Type B pancreatic cell (in vitro differentiated cells): ENCODE measurements at regions not wholly inside any gene's neighbourhood (a gene's known extent, or its start where the extent isn't known, plus 50 kb on each side); places are given as distances from the start of the nearest gene placed in this dataset.

Experiments
- DNase-seq: peaks from one replicate; pipeline ENCODE4 v3.0.0; 2021; ENCODE audit warnings: mixed read lengths; ENCODE audit not compliant: unreplicated experiment; ENCODE audit errors: extremely low spot score
- H3K27ac Mint-ChIP-seq: 2 replicates; pipeline ENCODE4 v1.8.0; 2021; ENCODE audit warnings: mild to moderate bottlenecking, mixed read lengths
- H3K27me3 Mint-ChIP-seq: 2 replicates; pipeline ENCODE4 v1.8.0; 2021; ENCODE audit warnings: mixed read lengths
- H3K36me3 Mint-ChIP-seq: 2 replicates; pipeline ENCODE4 v1.8.0; 2021; ENCODE audit warnings: mixed read lengths
- H3K4me1 Mint-ChIP-seq: one replicate; pipeline ENCODE4 v1.8.0; 2021; ENCODE audit warnings: mixed read lengths; ENCODE audit not compliant: unreplicated experiment
- H3K4me3 Mint-ChIP-seq: 2 replicates; pipeline ENCODE4 v1.8.0; 2021; ENCODE audit warnings: mild to moderate bottlenecking, mixed read lengths
- H3K9me3 Mint-ChIP-seq: 2 replicates; pipeline ENCODE4 v1.8.0; 2021; ENCODE audit warnings: mixed read lengths
- TF ChIP-seq, protein P1 (sequence below): fragments of 200-600 bp; sonication (generic); conservative IDR thresholded peaks from 2 replicates; pipeline ENCODE4 v1.5.0; 2021; ENCODE audit warnings: antibody characterized with exemption, mild to moderate bottlenecking

DNA sequence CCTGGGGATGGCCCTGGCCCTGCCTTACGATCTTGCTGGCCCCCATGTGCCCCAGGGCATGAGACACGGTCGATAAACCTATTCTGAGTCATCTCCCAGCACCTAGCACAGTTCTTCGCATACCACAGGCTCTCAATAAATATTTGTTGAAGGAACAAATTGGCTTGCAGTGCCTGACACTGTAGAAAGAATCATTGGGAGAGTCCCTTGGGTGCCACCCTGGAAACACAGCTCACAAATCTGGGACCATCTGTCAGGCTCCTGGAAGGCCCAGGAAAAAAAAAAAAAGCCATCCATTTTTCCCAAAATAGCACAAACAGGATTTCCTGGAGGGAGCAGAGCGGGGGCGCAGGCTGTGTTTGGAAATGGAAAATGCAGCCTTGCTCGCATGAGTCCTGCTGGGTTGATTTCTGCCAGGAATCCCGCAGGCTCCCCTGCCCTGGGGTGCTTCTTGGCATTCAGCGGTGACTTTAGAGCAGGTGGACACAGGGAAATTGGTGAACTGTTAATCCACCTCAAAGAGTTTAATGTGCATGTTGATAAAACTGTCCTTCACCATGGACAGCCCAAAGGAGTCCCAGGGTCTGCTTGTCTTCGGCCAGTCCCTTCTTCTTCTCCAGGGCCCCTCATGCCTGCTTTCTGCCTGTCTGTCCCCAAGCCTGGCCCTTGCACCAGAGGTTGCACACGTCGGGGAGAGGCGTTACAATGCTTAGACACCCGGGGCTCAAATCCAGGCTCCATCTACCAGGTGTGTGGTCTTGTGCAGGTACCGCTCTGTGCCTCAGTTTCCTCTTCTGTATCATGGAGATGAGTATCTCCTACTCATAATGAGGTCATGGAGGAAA is 106.1 kb upstream of the RFLNA start:
- no peak for DNase-seq
- Mint-ChIP-seq H3K27ac (peak overlapping the region; percentile 87), H3K9me3 (peaks cover 9% of the 10 kb centered on the region), H3K36me3 (no peaks in the 10 kb centered on the region), H3K27me3 (no peaks in the 10 kb centered on the region), H3K4me3 (peak overlapping the region; percentile 23), H3K4me1 (peaks cover 49% of the 10 kb centered on the region)
- TF ChIP-seq, protein P1, sequence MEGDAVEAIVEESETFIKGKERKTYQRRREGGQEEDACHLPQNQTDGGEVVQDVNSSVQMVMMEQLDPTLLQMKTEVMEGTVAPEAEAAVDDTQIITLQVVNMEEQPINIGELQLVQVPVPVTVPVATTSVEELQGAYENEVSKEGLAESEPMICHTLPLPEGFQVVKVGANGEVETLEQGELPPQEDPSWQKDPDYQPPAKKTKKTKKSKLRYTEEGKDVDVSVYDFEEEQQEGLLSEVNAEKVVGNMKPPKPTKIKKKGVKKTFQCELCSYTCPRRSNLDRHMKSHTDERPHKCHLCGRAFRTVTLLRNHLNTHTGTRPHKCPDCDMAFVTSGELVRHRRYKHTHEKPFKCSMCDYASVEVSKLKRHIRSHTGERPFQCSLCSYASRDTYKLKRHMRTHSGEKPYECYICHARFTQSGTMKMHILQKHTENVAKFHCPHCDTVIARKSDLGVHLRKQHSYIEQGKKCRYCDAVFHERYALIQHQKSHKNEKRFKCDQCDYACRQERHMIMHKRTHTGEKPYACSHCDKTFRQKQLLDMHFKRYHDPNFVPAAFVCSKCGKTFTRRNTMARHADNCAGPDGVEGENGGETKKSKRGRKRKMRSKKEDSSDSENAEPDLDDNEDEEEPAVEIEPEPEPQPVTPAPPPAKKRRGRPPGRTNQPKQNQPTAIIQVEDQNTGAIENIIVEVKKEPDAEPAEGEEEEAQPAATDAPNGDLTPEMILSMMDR, result no peak

DNA sequence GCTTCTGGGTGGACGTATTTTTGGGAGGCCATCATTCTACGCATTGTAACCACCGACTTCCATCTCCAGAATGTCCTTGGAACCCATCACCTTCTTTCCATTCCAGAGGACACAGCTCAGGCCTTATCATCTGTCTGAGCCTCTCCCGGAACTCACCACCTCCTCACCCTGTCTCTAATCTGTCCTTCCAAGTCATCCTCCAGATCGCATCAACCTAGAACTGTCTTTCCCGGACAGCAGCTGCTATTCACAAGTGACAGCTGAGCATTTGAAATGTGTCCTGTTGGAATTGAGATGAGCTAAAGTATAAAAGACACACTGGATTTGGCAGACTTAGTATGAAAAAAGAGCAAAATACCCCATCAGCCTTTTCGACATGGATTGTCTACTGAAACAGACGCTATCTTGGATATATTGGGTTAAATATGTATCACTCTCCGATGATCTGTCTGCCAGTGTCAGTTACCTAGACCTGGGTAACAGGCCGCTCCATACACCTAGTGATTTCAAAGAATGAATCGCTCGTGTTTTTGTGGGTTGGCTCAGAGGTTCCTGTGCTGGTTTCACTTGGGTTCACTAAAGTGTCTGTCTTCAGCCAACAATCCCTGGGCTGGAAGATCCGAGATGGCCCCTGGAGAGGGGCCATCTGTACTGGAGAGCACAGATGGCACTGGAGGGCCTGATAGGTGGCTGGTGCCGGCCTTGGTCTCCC is 104.4 kb upstream of the RFLNA start:
- Mint-ChIP-seq H3K4me3 (no peak overlapping the region), H3K27me3 (no peaks in the 10 kb centered on the region), H3K27ac (peak overlapping the region; percentile 42), H3K4me1 (peaks cover 54% of the 10 kb centered on the region), H3K36me3 (peaks cover 4% of the 10 kb centered on the region), H3K9me3 (peaks cover 9% of the 10 kb centered on the region)
- no peak for DNase-seq
- TF ChIP-seq, protein P1, result no peak

DNA sequence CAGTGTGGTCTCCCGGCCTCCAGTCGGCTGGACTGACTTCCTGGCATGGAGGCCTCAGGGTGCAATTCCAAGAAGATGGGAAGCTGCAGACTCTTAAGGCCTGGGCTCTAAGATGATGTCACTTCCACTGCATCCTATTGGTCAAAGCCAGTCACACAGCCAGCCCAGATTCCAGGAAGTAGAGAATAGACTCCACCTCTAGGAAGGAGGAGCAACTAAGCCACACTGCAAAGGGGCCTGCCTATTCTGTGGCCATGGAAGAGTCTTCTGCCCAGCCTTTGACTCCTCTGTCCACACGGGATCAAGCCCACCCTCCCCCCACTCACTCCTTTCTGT is 103.9 kb upstream of the RFLNA start:
- H3K27ac Mint-ChIP-seq, result no peak overlapping the region
- H3K27me3 Mint-ChIP-seq, result no peaks in the 10 kb centered on the region
- H3K36me3 Mint-ChIP-seq, result peaks cover 4% of the 10 kb centered on the region
- H3K9me3 Mint-ChIP-seq, result peaks cover 9% of the 10 kb centered on the region
- TF ChIP-seq, protein P1, result no peak
- no peak overlapping the region for H3K4me3 Mint-ChIP-seq
- no peak for DNase-seq
- H3K4me1 Mint-ChIP-seq, result peaks cover 53% of the 10 kb centered on the region

DNA sequence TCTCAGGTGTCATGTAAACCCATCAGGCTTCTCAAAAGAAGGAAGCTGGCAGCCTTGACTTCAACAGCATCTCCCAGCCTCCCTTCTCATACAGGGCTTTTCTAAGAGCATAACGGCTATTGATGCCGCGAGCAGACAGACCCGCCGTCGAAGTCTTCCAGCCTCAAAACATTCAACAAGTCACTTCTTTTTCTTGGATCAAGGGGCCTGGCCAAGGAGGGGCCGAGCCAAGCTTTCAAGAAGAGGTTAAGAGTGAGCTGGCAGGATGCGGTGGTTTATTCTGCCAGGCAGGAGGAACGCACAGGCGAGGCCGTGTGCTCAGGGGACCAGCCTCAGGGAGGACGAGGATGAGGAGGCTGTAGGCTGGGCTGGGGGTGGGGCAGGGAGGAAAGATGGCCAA is 102.9 kb upstream of the RFLNA start:
- Mint-ChIP-seq H3K27ac (no peak overlapping the region), H3K36me3 (peaks cover 4% of the 10 kb centered on the region), H3K4me3 (no peak overlapping the region), H3K27me3 (no peaks in the 10 kb centered on the region), H3K4me1 (peaks cover 44% of the 10 kb centered on the region), H3K9me3 (peaks cover 9% of the 10 kb centered on the region)
- TF ChIP-seq, protein P1, result no peak
- no peak for DNase-seq

GRCh38 chr12:124194264-124194892 is 100.5 kb upstream of the RFLNA start:
- TF ChIP-seq, protein P1, result no peak
- Mint-ChIP-seq H3K27me3 (no peaks in the 10 kb centered on the region), H3K27ac (peak overlapping the region; percentile 67), H3K4me1 (peaks cover 36% of the 10 kb centered on the region), H3K36me3 (peaks cover 4% of the 10 kb centered on the region), H3K4me3 (peak overlapping the region; percentile 25), H3K9me3 (peaks cover 9% of the 10 kb centered on the region)
- DNase-seq, result no peak
